HL-60 (cell line): ENCODE measurements at regions not wholly inside any gene's neighbourhood (a gene's known extent, or its start where the extent isn't known, plus 50 kb on each side); places are given as distances from the start of the nearest gene placed in this dataset.
A peak's percentile ranks its signal among the peaks of the same experiment; 100 is the strongest.

Source experiments
- DNase-seq, 2 experiments: peaks; one replicate each; pipeline ENCODE4 v3.0.0-alpha.2; 2010 to 2020; ENCODE audit warnings: low read depth in 1 of 2, low spot score in 1 of 2
- H3K27ac ChIP-seq: fragments of 250-450 bp; sonication (Bioruptor Pico); replicated peaks from 2 replicates; pipeline ENCODE4 v1.5.1; 2020; ENCODE audit warnings: mild to moderate bottlenecking, moderate library complexity
- H3K27me3 ChIP-seq: fragments of 250-450 bp; sonication (Bioruptor Pico); 2 replicates; pipeline ENCODE4 v1.5.1; 2021; ENCODE audit warnings: mild to moderate bottlenecking, moderate library complexity; ENCODE audit not compliant: insufficient read depth, poor library complexity, severe bottlenecking
- H3K4me3 ChIP-seq: replicated peaks from 2 replicates; pipeline ENCODE4 v1.5.1; 2011; ENCODE audit warnings: mild to moderate bottlenecking, control low read depth, low read length; ENCODE audit not compliant: insufficient read depth
- GABPA ChIP-seq: IDR thresholded peaks from 2 replicates; pipeline ENCODE4 v1.6.1; 2012; ENCODE audit warnings: low read depth
- POLR2AphosphoS5 ChIP-seq: IDR thresholded peaks from 2 replicates; pipeline ENCODE4 v1.6.1; 2012; ENCODE audit warnings: low read depth
- SPI1 ChIP-seq: IDR thresholded peaks from 2 replicates; pipeline ENCODE4 v1.6.1; 2012; ENCODE audit warnings: low read depth, mild to moderate bottlenecking, borderline replicate concordance
- TF ChIP-seq, protein P1 (sequence below): IDR thresholded peaks from one replicate; pipeline ENCODE4 v1.5.1; 2011; ENCODE audit warnings: low read length, control low read depth, inconsistent platforms; ENCODE audit not compliant: insufficient read depth
- TF ChIP-seq, protein P2 (sequence below): IDR thresholded peaks from 2 replicates; pipeline ENCODE4 v1.6.1; 2012; ENCODE audit warnings: low read depth; ENCODE audit not compliant: insufficient replicate concordance

DNA sequence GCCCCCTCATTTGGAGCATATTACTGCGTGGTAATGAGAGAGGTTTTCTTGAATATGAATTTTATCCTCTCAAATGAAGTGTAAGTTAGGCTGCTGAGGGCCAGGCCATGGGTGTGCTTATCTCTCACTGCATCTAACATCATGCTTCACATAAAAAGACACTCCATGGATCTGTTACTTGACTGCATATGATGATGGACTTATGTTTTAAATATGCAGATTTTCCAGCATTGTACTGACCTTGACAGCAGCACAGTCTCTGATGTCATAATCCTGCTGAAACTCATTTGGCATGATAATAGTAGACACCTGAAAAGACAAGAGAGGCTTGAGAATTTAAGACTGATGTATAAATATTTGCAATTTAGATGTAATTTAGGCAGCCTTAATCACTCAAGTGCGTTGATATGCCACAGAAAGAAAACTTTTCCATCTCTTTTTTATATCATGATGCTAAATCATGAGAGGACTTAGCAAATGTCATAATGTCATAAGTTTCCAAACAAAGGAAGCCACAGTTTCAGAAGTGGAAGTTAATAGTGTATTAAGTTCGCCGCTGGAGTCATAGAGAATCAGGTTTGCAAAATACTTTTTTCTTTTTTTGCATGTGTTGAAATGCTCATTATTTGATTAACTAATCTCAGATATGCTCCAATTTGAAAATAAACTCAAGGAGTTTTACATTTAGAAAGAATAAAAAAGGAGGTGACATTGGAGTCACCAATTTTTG, 62.7 kb upstream of the CD302 start:
- H3K27me3 ChIP-seq: no peaks in the 10 kb centered on the region
- peak in 1 of 2 experiments; percentile 15 for DNase-seq
- no peak overlapping the region for H3K4me3 ChIP-seq
- TF ChIP-seq SPI1 (no peak), GABPA (no peak), POLR2AphosphoS5 (no peak)
- TF ChIP-seq, protein P1, sequence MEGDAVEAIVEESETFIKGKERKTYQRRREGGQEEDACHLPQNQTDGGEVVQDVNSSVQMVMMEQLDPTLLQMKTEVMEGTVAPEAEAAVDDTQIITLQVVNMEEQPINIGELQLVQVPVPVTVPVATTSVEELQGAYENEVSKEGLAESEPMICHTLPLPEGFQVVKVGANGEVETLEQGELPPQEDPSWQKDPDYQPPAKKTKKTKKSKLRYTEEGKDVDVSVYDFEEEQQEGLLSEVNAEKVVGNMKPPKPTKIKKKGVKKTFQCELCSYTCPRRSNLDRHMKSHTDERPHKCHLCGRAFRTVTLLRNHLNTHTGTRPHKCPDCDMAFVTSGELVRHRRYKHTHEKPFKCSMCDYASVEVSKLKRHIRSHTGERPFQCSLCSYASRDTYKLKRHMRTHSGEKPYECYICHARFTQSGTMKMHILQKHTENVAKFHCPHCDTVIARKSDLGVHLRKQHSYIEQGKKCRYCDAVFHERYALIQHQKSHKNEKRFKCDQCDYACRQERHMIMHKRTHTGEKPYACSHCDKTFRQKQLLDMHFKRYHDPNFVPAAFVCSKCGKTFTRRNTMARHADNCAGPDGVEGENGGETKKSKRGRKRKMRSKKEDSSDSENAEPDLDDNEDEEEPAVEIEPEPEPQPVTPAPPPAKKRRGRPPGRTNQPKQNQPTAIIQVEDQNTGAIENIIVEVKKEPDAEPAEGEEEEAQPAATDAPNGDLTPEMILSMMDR: no peak
- TF ChIP-seq, protein P2, sequence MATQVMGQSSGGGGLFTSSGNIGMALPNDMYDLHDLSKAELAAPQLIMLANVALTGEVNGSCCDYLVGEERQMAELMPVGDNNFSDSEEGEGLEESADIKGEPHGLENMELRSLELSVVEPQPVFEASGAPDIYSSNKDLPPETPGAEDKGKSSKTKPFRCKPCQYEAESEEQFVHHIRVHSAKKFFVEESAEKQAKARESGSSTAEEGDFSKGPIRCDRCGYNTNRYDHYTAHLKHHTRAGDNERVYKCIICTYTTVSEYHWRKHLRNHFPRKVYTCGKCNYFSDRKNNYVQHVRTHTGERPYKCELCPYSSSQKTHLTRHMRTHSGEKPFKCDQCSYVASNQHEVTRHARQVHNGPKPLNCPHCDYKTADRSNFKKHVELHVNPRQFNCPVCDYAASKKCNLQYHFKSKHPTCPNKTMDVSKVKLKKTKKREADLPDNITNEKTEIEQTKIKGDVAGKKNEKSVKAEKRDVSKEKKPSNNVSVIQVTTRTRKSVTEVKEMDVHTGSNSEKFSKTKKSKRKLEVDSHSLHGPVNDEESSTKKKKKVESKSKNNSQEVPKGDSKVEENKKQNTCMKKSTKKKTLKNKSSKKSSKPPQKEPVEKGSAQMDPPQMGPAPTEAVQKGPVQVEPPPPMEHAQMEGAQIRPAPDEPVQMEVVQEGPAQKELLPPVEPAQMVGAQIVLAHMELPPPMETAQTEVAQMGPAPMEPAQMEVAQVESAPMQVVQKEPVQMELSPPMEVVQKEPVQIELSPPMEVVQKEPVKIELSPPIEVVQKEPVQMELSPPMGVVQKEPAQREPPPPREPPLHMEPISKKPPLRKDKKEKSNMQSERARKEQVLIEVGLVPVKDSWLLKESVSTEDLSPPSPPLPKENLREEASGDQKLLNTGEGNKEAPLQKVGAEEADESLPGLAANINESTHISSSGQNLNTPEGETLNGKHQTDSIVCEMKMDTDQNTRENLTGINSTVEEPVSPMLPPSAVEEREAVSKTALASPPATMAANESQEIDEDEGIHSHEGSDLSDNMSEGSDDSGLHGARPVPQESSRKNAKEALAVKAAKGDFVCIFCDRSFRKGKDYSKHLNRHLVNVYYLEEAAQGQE: no peak
- 0 out of 2 replicates have a peak overlapping the region, but pooled peaks have one; percentile 17 for H3K27ac ChIP-seq

DNA sequence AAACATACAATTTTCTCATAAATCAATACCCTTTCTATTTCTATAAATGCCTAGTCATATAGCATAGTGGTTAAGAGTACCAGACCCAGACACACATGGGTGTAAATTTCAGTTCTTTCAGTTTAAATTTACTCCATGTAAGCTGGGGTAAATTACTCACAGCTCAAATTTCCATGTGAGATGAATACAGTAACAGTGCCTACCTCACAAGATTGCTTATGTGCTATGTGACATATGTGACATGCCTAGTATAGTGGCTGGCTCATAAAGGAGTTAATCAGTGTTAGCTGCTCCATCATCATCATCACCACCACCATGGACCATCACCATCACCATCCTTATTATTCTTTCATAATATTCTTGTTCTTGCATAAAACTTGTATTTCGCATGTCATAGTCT, 61.6 kb upstream of the CD302 start:
- no peak for DNase-seq
- Histone ChIP-seq H3K4me3 (no peak overlapping the region), H3K27ac (no peak overlapping the region), H3K27me3 (no peaks in the 10 kb centered on the region)
- TF ChIP-seq SPI1 (no peak), GABPA (no peak), POLR2AphosphoS5 (no peak)
- TF ChIP-seq, protein P1: no peak
- TF ChIP-seq, protein P2: no peak

DNA sequence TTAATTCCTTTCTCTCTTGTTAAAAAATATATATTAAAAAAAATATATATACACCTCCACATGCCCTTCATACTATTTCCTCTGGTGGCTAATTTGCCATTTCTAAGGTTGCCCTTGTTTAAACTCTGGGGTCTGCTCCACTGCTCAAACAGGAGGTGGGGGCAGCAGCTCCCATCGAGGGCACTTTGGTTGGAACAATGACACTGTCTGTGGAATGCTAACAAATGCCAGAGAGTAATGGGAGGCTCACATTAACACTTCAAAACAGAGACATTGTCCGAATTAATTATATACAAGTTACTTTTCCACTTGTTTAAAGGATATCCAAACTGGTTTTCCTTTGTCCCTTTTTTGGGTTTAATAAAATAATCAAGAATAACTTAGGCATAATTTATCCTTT, 58.8 kb upstream of the CD302 start:
- no peak for DNase-seq
- H3K27ac ChIP-seq: peak overlapping the region; percentile 92; the same call in 1 of the 2 replicates
- no peak overlapping the region for H3K4me3 ChIP-seq
- no peak for TF ChIP-seq POLR2AphosphoS5
- TF ChIP-seq GABPA: no peak
- TF ChIP-seq, protein P2: no peak
- TF ChIP-seq SPI1: no peak
- TF ChIP-seq, protein P1: no peak
- H3K27me3 ChIP-seq: no peaks in the 10 kb centered on the region
